ENCODE measurements at regions not wholly inside any gene's neighbourhood (a gene's known extent, or its start where the extent isn't known, plus 50 kb on each side); places are given as distances from the start of the nearest gene placed in this dataset.
"Not testable (repeated sequence)": the region's sequence is repeated elsewhere in the genome, so short reads cannot be mapped to it uniquely, and the experiment has no call there.

GRCh38 chr11:95413021-95413420, 182.0 kb upstream of the SESN3 start:
- DNase-seq = no peak
- Histone ChIP-seq H3K4me3 (no peak overlapping the region), H3K27ac (no peak overlapping the region), H3K36me3 (no peaks in the 10 kb centered on the region), H3K4me1 (peaks cover 0 to 10% (median 0%) of the 10 kb centered on the region in 3 donors), H3K9me3 (no peaks in the 10 kb centered on the region), H3K27me3 (no peaks in the 10 kb centered on the region)
- intact Hi-C loops (cut with DNase I) = no loop called here
- TF ChIP-seq CTCF (IDR thresholded peaks at IDR 0.05) (no peak), POLR2A (IDR thresholded peaks at IDR 0.05) (no peak)

DNA sequence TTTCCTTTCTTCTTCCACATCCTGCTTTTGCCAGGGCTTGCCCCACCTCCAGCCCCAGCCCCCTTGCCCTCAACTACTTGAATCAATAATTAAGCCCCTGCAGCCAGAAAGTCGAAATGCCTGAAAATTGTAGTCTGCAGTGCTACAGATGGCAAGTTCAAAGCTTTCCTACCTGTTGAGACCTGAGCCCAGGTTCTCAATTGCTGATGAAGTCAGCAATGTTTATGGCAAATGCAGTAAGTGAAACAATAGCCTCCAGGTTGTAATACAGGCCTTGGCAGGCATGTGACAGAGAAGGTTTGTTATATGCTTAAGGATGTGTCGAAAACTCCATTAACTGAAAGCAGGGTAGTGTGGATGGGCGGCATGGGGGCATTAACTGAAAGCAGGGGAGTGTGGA, 181.1 kb upstream of the SESN3 start:
- DNase-seq = no peak
- intact Hi-C loops (cut with DNase I) = no loop called here
- H3K4me3 ChIP-seq = no peak overlapping the region
- 34 to 38% methylated on average over 3 of the region's 3 CpGs for WGBS, 2 donors
- no peaks in the 10 kb centered on the region for H3K9me3 ChIP-seq
- peaks cover 0 to 10% (median 0%) of the 10 kb centered on the region in 3 donors for H3K4me1 ChIP-seq
- H3K27ac ChIP-seq = no peak overlapping the region
- no peaks in the 10 kb centered on the region for H3K27me3 ChIP-seq
- TF ChIP-seq CTCF (IDR thresholded peaks at IDR 0.05) (no peak), POLR2A (IDR thresholded peaks at IDR 0.05) (no peak)
- no peaks in the 10 kb centered on the region for H3K36me3 ChIP-seq

DNA sequence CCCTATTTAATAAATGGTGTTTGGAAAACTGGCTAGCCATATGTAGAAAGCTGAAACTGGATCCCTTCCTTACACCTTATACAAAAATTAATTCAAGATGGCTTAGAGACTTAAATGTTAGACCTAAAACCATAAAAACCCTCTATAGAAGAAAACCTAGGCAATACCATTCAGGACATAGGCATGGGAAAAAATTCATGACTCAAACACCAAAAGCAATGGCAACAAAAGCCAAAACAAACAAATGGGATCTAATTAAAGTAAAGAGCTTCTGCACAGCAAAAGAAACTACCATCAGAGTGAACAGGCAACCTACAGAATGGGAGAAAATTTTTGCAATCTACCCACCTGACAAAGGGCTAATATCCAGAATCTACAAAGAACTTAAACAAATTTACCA, 179.7 kb upstream of the SESN3 start:
- H3K27ac ChIP-seq; H3K9me3 ChIP-seq; H3K4me3 ChIP-seq; H3K4me1 ChIP-seq; H3K27me3 ChIP-seq; H3K36me3 ChIP-seq; DNase-seq; intact Hi-C loops (cut with DNase I): not testable (repeated sequence)

- H3K27me3 ChIP-seq = no peaks in the 10 kb centered on the region
- peaks cover 0 to 13% (median 4%) of the 10 kb centered on the region in 3 donors for H3K4me1 ChIP-seq
- no peak for TF ChIP-seq CTCF (IDR thresholded peaks at IDR 0.05)
- no peak for TF ChIP-seq POLR2A (IDR thresholded peaks at IDR 0.05)
- intact Hi-C loops (cut with DNase I) = no loop called here
- H3K36me3 ChIP-seq = no peaks in the 10 kb centered on the region
- no peak for DNase-seq
- no peaks in the 10 kb centered on the region for H3K9me3 ChIP-seq
- H3K4me3 ChIP-seq = no peak overlapping the region
- 29 to 93% methylated on average over 1 of the region's 1 CpG for WGBS, 2 donors
- no peak overlapping the region for H3K27ac ChIP-seq
Measured at GRCh38 chr11:95406271-95406670, 175.3 kb upstream of the SESN3 start.

DNA sequence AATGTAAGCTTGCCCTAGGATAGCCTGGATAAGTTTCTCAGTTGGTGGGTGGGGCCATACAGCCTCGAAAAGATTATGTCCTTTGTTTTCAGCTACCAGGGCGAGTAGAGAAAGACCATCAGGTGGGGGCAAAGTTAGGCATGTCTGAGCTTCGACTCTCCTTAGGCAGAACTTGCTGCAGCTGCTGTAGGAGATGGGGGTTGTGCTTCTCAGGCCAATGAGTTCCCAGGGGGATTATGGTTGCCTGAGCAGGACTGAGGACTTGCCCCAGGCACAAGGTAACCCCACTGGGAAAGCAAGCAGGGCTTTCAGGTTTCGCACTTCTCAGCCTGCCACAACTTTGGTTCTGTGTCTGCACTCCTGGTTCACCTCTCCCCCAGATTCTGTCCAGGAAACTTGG, 173.4 kb upstream of the SESN3 start:
- Histone ChIP-seq H3K27ac (no peak overlapping the region), H3K4me1 (peaks cover 0 to 13% (median 4%) of the 10 kb centered on the region in 3 donors), H3K36me3 (no peaks in the 10 kb centered on the region), H3K4me3 (no peak overlapping the region), H3K27me3 (no peaks in the 10 kb centered on the region), H3K9me3 (no peaks in the 10 kb centered on the region)
- no peak for DNase-seq
- whole genome bisulfite sequencing, 2 donors = 30 to 31% methylated on average over 2 to 4 of the region's 4 CpGs
- TF ChIP-seq POLR2A (IDR thresholded peaks at IDR 0.05) (no peak), CTCF (IDR thresholded peaks at IDR 0.05) (no peak)
- intact Hi-C loops (cut with DNase I) = no loop called here

- H3K4me1 ChIP-seq = no peaks in the 10 kb centered on the region
- no peak overlapping the region for H3K27ac ChIP-seq
- no peaks in the 10 kb centered on the region for H3K36me3 ChIP-seq
- no peaks in the 10 kb centered on the region for H3K9me3 ChIP-seq
- TF ChIP-seq POLR2A (IDR thresholded peaks at IDR 0.05) = no peak
- TF ChIP-seq CTCF (IDR thresholded peaks at IDR 0.05) = no peak
- DNase-seq = no peak
- WGBS, 2 donors = 93% methylated on average over 3 of the region's 3 CpGs
- intact Hi-C loops (cut with DNase I) = no loop called here
- H3K4me3 ChIP-seq = no peak overlapping the region
- H3K27me3 ChIP-seq = no peaks in the 10 kb centered on the region
Measured at GRCh38 chr11:95398437-95399112, 167.6 kb upstream of the SESN3 start.

All from esophagus squamous epithelium (tissue), 5 donors.